Right lung (tissue), 2 donors: ENCODE measurements at regions not wholly inside any gene's neighbourhood (a gene's known extent, or its start where the extent isn't known, plus 50 kb on each side); places are given as distances from the start of the nearest gene placed in this dataset.
"Not testable (repeated sequence)": the region's sequence is repeated elsewhere in the genome, so short reads cannot be mapped to it uniquely, and the experiment has no call there.

Experiments used
- DNase-seq, 2 donors: peaks; one replicate each; pipeline ENCODE4 v3.0.0-alpha.2; 2013

GRCh38 chr11:122604621-122605020 is 50.9 kb upstream of the UBASH3B start:
- DNase-seq = no peak

GRCh38 chr11:122601141-122602125 is 54.1 kb upstream of the UBASH3B start:
- no peak for DNase-seq

- no peak for DNase-seq
These were observed 55.2 kb upstream of the UBASH3B start for GRCh38 chr11:122600290-122600689.

- no peak for DNase-seq
These were observed 56.1 kb upstream of the UBASH3B start for GRCh38 chr11:122599434-122599833.

- no peak for DNase-seq
These were observed 56.6 kb upstream of the UBASH3B start for GRCh38 chr11:122598971-122599370.

- DNase-seq = no peak
These were observed 58.0 kb upstream of the UBASH3B start for GRCh38 chr11:122597511-122597910.

GRCh38 chr11:122594986-122595645 is 60.4 kb upstream of the UBASH3B start:
- DNase-seq = no peak

- no peak for DNase-seq
These were observed 61.8 kb upstream of the UBASH3B start for GRCh38 chr11:122593473-122594420.

- DNase-seq = no peak
These were observed 62.9 kb upstream of the UBASH3B start for GRCh38 chr11:122592641-122593040.

GRCh38 chr11:122584670-122585069 is 70.9 kb upstream of the UBASH3B start:
- no peak for DNase-seq

- DNase-seq = not testable (repeated sequence)
These were observed 75.5 kb upstream of the UBASH3B start for GRCh38 chr11:122580071-122580470.

GRCh38 chr11:122578171-122578825 is 77.2 kb upstream of the UBASH3B start:
- DNase-seq = no peak

- no peak for DNase-seq
These were observed 82.9 kb upstream of the UBASH3B start for GRCh38 chr11:122572592-122572991.

GRCh38 chr11:122563761-122564160 is 91.8 kb upstream of the UBASH3B start:
- DNase-seq = no peak

GRCh38 chr11:122559734-122560382 is 95.7 kb upstream of the UBASH3B start:
- DNase-seq = no peak

- not testable (repeated sequence) for DNase-seq
These were observed 96.3 kb upstream of the UBASH3B start for GRCh38 chr11:122559218-122559617.

- not testable (repeated sequence) for DNase-seq
These were observed 98.4 kb upstream of the UBASH3B start for GRCh38 chr11:122557163-122557562.

- DNase-seq = peak; percentile 10 to 39
These were observed 98.9 kb upstream of the UBASH3B start for GRCh38 chr11:122556605-122557004.

- no peak for DNase-seq
These were observed 117.5 kb upstream of the UBASH3B start for GRCh38 chr11:122538060-122538459.

GRCh38 chr11:122524898-122525297 is 130.6 kb upstream of the UBASH3B start:
- DNase-seq = no peak
